ENCODE measurements at regions not wholly inside any gene's neighbourhood (a gene's known extent, or its start where the extent isn't known, plus 50 kb on each side); places are given as distances from the start of the nearest gene placed in this dataset.

GRCh38 chr14:51592836-51593235 lies 58.9 kb upstream of the FRMD6 start:
- Histone ChIP-seq H3F3A (ENCODE audit: insufficient read depth, low read length, poor library complexity, severe bottlenecking) (no peaks in the 10 kb centered on the region), H3K27ac (ENCODE audit: low read length) (no peak overlapping the region), H3K9me2 (ENCODE audit: insufficient read depth, low read length) (no peaks in the 10 kb centered on the region), H4K20me1 (ENCODE audit: insufficient read depth) (no peaks in the 10 kb centered on the region), H3K79me2 (replicated peaks; ENCODE audit: insufficient read depth, low read length) (no peaks in the 10 kb centered on the region), H3K9ac (ENCODE audit: low read length) (no peak overlapping the region), H2AFZ (ENCODE audit: low read depth, low read length) (no peak overlapping the region), H3K27me3 (ENCODE audit: insufficient read depth, low read depth, low read length) (no peaks in the 10 kb centered on the region), H3K9me3 (ENCODE audit: low read length) (no peaks in the 10 kb centered on the region), H3K36me3 (ENCODE audit: insufficient read depth, low read length) (no peaks in the 10 kb centered on the region), H3K4me3 (ENCODE audit: low read length) (no peak overlapping the region), H3K4me2 (ENCODE audit: low read length) (no peak overlapping the region)
- TF ChIP-seq CTCF (IDR thresholded peaks at IDR 0.05; ENCODE audit: poor library complexity, severe bottlenecking) (no peak), RAD21 (conservative IDR thresholded peaks at IDR 0.05) (no peak), SMC3 (conservative IDR thresholded peaks at IDR 0.05; ENCODE audit: poor library complexity) (no peak), EZH2 (IDR thresholded peaks at IDR 0.05; ENCODE audit: borderline replicate concordance, insufficient read depth, low read length, poor library complexity, severe bottlenecking) (no peak), MXI1 (conservative IDR thresholded peaks at IDR 0.05; ENCODE audit: poor library complexity, severe bottlenecking) (no peak), EP300 (conservative IDR thresholded peaks at IDR 0.05; ENCODE audit: poor library complexity, severe bottlenecking) (no peak), TAF1 (IDR thresholded peaks at IDR 0.05; ENCODE audit: low read depth) (no peak), POLR2AphosphoS5 (IDR thresholded peaks at IDR 0.05) (no peak)
- TF ChIP-seq, protein P1, sequence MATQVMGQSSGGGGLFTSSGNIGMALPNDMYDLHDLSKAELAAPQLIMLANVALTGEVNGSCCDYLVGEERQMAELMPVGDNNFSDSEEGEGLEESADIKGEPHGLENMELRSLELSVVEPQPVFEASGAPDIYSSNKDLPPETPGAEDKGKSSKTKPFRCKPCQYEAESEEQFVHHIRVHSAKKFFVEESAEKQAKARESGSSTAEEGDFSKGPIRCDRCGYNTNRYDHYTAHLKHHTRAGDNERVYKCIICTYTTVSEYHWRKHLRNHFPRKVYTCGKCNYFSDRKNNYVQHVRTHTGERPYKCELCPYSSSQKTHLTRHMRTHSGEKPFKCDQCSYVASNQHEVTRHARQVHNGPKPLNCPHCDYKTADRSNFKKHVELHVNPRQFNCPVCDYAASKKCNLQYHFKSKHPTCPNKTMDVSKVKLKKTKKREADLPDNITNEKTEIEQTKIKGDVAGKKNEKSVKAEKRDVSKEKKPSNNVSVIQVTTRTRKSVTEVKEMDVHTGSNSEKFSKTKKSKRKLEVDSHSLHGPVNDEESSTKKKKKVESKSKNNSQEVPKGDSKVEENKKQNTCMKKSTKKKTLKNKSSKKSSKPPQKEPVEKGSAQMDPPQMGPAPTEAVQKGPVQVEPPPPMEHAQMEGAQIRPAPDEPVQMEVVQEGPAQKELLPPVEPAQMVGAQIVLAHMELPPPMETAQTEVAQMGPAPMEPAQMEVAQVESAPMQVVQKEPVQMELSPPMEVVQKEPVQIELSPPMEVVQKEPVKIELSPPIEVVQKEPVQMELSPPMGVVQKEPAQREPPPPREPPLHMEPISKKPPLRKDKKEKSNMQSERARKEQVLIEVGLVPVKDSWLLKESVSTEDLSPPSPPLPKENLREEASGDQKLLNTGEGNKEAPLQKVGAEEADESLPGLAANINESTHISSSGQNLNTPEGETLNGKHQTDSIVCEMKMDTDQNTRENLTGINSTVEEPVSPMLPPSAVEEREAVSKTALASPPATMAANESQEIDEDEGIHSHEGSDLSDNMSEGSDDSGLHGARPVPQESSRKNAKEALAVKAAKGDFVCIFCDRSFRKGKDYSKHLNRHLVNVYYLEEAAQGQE (IDR thresholded peaks at IDR 0.05; ENCODE audit: borderline replicate concordance): no peak

DNA sequence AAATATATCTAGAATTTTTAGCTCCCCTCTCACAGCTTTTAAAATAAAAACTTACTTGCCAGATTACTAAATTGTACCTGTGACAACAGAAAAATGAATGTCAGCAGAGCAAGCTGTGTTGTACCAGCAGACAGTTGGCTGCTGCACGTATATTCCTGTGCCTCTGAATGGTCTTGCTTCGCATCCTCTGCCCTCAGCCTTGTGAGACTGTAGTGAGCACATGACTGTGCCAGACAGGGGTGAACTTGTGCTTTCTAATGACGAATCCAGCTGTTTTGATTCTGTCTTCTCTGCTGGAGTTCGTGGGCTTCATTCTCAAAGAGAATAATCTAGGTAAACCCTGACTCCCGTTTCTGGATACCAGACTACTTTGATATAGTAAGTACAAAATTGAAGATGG lies 58.3 kb upstream of the FRMD6 start:
- H3K27me3 ChIP-seq (ENCODE audit: insufficient read depth, low read depth, low read length): no peaks in the 10 kb centered on the region
- no peaks in the 10 kb centered on the region for H3K79me2 ChIP-seq (replicated peaks; ENCODE audit: insufficient read depth, low read length)
- H2AFZ ChIP-seq (ENCODE audit: low read depth, low read length): no peak overlapping the region
- H3K36me3 ChIP-seq (ENCODE audit: insufficient read depth, low read length): no peaks in the 10 kb centered on the region
- H3K4me3 ChIP-seq (ENCODE audit: low read length): no peak overlapping the region
- no peaks in the 10 kb centered on the region for H3F3A ChIP-seq (ENCODE audit: insufficient read depth, low read length, poor library complexity, severe bottlenecking)
- no peaks in the 10 kb centered on the region for H3K9me2 ChIP-seq (ENCODE audit: insufficient read depth, low read length)
- no peaks in the 10 kb centered on the region for H3K9me3 ChIP-seq (ENCODE audit: low read length)
- H4K20me1 ChIP-seq (ENCODE audit: insufficient read depth): no peaks in the 10 kb centered on the region
- no peak overlapping the region for H3K9ac ChIP-seq (ENCODE audit: low read length)
- no peak overlapping the region for H3K4me2 ChIP-seq (ENCODE audit: low read length)
- H3K27ac ChIP-seq (ENCODE audit: low read length): no peak overlapping the region
- TF ChIP-seq POLR2AphosphoS5 (IDR thresholded peaks at IDR 0.05) (no peak), MXI1 (conservative IDR thresholded peaks at IDR 0.05; ENCODE audit: poor library complexity, severe bottlenecking) (no peak), TAF1 (IDR thresholded peaks at IDR 0.05; ENCODE audit: low read depth) (no peak), EZH2 (IDR thresholded peaks at IDR 0.05; ENCODE audit: borderline replicate concordance, insufficient read depth, low read length, poor library complexity, severe bottlenecking) (no peak), SMC3 (conservative IDR thresholded peaks at IDR 0.05; ENCODE audit: poor library complexity) (no peak), CTCF (IDR thresholded peaks at IDR 0.05; ENCODE audit: poor library complexity, severe bottlenecking) (no peak), EP300 (conservative IDR thresholded peaks at IDR 0.05; ENCODE audit: poor library complexity, severe bottlenecking) (no peak), RAD21 (conservative IDR thresholded peaks at IDR 0.05) (no peak)
- TF ChIP-seq, protein P1 (IDR thresholded peaks at IDR 0.05; ENCODE audit: borderline replicate concordance): no peak
